Brain pericyte (primary cell): ENCODE measurements at regions not wholly inside any gene's neighbourhood (a gene's known extent, or its start where the extent isn't known, plus 50 kb on each side); places are given as distances from the start of the nearest gene placed in this dataset.
"Not testable (repeated sequence)": the region's sequence is repeated elsewhere in the genome, so short reads cannot be mapped to it uniquely, and the experiment has no call there.

Source experiments
- DNase-seq: peaks from one replicate; pipeline ENCODE4 v3.0.0-alpha.2; 2012; ENCODE audit warnings: low read depth, low spot score

DNA sequence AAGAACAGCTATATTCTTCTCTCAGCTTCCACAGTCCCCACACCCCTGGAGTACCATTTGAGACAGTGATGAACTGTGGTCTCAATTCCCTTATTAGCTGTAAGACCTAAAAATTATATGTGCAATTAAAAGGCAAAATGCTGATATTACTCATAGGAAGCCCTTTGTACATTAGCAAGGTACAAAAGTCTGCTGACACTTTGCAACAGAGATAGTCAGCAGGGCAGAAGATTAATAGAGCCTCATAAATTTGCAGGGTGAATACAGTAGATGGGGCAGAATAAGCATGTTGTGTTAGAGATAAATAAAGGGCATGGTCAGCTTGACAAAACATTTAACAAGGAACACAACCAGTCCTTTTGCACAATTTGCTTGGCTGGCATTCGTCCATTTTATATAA is 210.0 kb upstream of the OBI1 start:
- DNase-seq: no peak

- no peak for DNase-seq
These were observed 208.7 kb upstream of the OBI1 start for GRCh38 chr13:78867655-78868054.

DNA sequence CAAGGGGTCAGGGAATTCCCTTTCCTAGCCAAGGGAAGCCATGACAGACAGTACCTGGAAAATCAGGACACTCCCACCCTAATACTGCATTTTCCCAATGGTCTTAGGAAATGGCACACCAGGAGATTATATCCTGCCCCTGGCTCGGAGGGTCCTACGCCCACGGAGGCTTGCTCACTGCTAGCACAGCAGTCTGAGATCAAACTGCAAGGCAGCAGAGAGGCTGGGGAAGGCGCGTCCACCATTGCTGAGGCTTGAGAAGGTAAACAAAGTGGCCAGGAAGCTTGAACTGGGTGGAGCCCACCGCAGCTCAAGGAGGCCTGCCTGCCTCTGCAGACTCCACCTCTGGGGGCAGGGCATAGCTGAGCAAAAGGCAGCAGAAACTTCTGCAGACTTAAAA is 207.1 kb upstream of the OBI1 start:
- not testable (repeated sequence) for DNase-seq

DNA sequence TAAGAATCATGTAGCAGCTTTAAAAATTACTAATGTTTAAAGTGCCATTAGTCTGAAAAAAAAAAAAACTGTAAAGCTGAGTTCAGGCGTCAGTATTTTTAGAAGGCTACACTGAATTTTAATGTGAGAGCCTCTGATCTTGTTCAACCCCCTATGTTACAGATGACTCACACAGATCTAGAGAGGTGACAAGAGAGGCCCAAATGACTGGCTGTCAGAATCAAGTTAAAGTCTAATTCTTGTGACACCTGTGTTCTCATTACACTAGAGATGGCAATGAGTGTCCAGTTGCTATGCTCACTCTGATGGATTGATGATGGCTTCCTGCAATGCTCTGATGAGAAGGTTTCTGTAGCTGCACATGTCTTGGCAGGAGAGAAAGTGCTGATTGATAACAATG is 203.5 kb upstream of the OBI1 start:
- DNase-seq: no peak

DNA sequence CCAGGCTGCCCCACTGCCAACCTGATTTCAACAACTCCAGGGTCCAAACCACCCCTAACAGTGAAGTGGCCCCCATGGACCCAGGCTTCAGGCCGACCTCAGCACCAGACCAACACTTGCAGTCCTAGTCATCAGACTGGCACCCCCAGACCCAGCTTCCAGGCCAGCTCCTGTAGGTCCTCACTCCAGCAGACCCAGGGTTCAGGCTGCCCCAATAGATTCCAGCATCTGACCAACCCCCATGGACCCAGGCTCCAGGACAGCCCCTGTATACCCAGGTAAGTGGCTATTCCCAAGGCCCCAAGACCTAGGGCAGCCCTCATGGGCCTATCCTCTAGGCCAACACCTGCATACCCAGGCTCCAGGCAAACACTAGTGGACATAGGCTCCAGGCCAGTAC is 193.8 kb upstream of the OBI1 start:
- DNase-seq: no peak

DNA sequence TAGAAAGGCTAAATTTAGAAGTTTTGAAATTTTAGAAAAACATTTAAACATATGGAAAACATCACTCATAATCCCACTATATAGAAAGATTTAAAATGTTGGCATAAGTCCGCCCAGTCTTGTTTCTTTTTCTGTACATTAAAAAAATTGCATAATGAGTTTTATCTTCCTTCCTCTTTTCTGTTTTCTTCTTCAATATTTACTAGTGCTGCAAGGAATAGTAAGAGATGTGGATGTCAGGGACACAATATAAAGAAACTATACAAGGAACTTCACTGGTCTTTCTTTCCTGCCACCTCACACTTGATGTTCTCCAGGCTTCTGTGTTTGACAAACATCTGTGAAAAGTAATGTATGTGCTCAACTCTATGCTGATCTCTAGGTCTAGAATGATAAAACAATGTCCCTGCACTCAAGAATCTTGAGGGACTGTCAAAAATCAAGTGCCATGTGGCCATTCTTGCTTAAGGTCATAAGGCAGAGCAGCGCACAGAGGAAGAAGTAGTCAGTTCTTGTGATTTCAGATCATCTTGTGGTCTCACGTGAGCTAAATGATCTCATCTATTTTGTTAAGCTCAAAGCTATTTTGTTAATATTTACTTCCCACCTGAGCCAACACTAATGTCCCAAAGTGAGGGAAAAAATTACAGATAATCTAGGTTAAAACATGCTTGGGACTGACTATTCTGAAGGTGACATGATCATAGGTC is 186.9 kb upstream of the OBI1 start:
- no peak for DNase-seq

GRCh38 chr13:78844106-78844505 is 185.2 kb upstream of the OBI1 start:
- no peak for DNase-seq

- DNase-seq: no peak
These were observed 182.5 kb upstream of the OBI1 start for GRCh38 chr13:78841358-78841963.

GRCh38 chr13:78836238-78836784 is 177.4 kb upstream of the OBI1 start:
- no peak for DNase-seq

- DNase-seq: no peak
These were observed 173.5 kb upstream of the OBI1 start for GRCh38 chr13:78832461-78832860.

- no peak for DNase-seq
These were observed 171.6 kb upstream of the OBI1 start for GRCh38 chr13:78830508-78830907.

GRCh38 chr13:78829821-78830220 is 170.9 kb upstream of the OBI1 start:
- DNase-seq: no peak

DNA sequence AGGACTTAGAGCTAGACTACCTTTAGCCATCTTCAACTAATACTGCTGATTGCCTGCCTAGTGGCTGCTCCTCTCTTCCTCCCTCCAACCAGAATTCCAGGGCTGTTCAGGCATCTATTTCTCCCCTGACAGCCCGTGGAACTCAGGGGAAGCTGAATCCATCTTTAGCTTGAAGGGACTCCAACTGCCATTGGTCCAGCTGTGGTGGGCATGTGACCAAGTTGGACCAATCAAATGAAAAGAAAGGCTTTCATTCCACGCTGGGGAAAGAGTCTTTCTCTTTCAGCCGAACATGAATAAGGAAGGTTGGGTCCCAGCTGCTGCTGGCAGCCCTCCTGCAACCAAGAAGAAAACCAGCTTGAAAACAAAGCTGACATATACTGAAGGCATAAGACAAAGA is 168.5 kb upstream of the OBI1 start:
- DNase-seq: no peak

GRCh38 chr13:78826936-78827335 is 168.0 kb upstream of the OBI1 start:
- no peak for DNase-seq

GRCh38 chr13:78826312-78826711 is 167.4 kb upstream of the OBI1 start:
- DNase-seq: no peak

- no peak for DNase-seq
These were observed 161.6 kb upstream of the OBI1 start for GRCh38 chr13:78820541-78820940.

DNA sequence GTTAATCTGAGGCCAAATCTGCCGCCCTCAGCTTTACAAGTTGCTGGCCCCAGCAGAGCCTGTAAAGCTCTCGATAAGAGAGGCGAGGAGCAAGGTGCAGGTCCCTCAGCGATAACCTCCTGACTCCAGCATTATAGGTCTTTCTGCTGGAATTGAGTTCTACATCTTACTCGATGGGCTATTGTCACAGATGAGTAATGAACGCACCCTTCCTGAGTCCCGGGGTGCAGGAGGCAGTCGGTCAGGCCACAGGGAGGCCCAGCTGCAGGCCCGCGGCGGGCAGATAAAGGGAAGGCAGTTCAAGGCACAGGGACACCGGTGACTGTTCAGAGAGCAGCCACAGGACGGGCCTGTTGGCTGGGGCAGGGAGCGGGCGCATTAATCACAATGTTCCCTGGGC is 157.6 kb upstream of the OBI1 start:
- DNase-seq: no peak

GRCh38 chr13:78816154-78816553 is 157.2 kb upstream of the OBI1 start:
- no peak for DNase-seq

GRCh38 chr13:78806457-78806856 is 147.5 kb upstream of the OBI1 start:
- DNase-seq: no peak

DNA sequence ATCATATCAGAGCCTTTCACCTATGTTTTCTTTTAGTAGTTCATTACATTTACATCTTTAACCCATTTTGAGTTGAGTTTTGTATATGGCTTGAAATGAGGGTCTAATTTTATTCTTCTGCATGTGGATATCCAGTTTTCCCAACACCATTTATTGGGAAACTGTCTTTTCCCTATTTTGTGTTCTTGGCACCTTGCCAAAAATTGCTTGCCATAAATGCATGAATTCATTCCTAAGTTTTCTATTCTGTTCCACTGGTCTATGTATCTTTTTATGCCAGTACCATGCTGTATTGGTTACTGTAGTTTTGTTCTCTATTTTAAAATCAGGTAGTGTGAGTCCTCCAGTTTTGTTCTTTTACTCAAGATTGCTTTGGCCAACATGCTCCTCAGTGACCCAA is 144.0 kb upstream of the OBI1 start:
- no peak for DNase-seq

DNA sequence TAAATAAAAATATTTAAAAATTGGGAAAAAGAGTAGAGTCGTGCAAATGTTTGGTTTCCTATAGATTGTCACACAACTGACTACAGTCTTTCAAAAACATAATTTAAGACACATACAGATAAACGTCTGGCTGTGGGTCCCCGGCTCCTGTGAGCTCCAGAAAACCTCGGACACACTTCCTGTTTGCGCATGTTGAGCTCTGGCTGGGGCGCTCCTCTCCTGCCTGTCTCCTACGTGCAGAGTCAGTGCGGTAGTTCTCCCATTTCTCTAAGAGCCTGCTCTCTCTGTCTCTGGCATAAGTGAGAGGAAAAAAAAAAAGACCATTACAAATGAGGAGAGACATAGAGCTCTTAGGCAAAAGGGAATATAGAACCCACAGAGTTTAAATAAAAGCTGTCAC is 128.2 kb upstream of the OBI1 start:
- DNase-seq: no peak

DNA sequence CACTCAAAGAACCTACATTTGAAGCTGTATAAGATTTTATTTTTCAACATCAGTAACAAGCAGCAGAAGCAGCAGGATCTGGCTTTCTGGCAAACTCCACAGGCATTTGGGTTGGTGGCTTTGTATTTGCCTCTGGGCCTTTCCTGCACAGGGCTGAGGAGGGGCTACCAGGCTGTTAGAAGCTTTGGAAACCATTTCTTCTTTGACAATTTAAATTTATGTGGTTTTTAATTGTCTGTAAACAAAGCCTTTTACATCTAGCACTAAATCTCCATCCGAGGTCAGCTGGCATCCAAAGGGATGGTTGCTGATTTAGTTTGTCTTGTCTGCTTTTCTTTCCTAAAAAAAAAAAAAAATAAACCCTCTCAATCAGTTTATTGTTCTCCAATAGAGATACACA is 127.5 kb upstream of the OBI1 start:
- no peak for DNase-seq

GRCh38 chr13:78785764-78786163 is 126.8 kb upstream of the OBI1 start:
- no peak for DNase-seq
